Ishikawa (cell line): ENCODE measurements at regions not wholly inside any gene's neighbourhood (a gene's known extent, or its start where the extent isn't known, plus 50 kb on each side); places are given as distances from the start of the nearest gene placed in this dataset.

Experiments
- CEBPB ChIP-seq: IDR thresholded peaks from 2 replicates; pipeline ENCODE4 v1.6.1; 2012
- CREB1 ChIP-seq: IDR thresholded peaks from 2 replicates; pipeline ENCODE4 v1.6.1; 2012; ENCODE audit warnings: low read depth
- EGR1 ChIP-seq: IDR thresholded peaks from 2 replicates; pipeline ENCODE4 v1.6.1; 2012
- EP300 ChIP-seq: IDR thresholded peaks from 2 replicates; pipeline ENCODE4 v1.6.1; 2012; ENCODE audit warnings: borderline replicate concordance
- FOXM1 ChIP-seq: IDR thresholded peaks from 2 replicates; pipeline ENCODE4 v1.6.1; 2012; ENCODE audit warnings: low read depth, borderline replicate concordance
- NFIC ChIP-seq: IDR thresholded peaks from 2 replicates; pipeline ENCODE4 v1.6.1; 2012
- RAD21 ChIP-seq: IDR thresholded peaks from 2 replicates; pipeline ENCODE4 v1.6.1; 2012; ENCODE audit warnings: low read depth
- TAF1 ChIP-seq: IDR thresholded peaks from 2 replicates; pipeline ENCODE4 v1.6.1; 2012; ENCODE audit warnings: low read depth, mild to moderate bottlenecking
- TCF12 ChIP-seq: IDR thresholded peaks from 2 replicates; pipeline ENCODE4 v1.6.1; 2012; ENCODE audit warnings: low read depth
- TEAD4 ChIP-seq: IDR thresholded peaks from 2 replicates; pipeline ENCODE4 v1.6.1; 2012
- YY1 ChIP-seq: IDR thresholded peaks from 2 replicates; pipeline ENCODE4 v1.6.1; 2012; ENCODE audit warnings: low read depth
- ZBTB7A ChIP-seq: IDR thresholded peaks from 2 replicates; pipeline ENCODE4 v1.6.1; 2012; ENCODE audit warnings: low read depth
- TF ChIP-seq, protein P1 (sequence below): IDR thresholded peaks from 2 replicates; pipeline ENCODE4 v1.6.1; 2012
- TF ChIP-seq, protein P2 (sequence below): IDR thresholded peaks from 2 replicates; pipeline ENCODE4 v1.6.1; 2012
- TF ChIP-seq, protein P3 (sequence below): IDR thresholded peaks from 2 replicates; pipeline ENCODE4 v1.6.1; 2012; ENCODE audit warnings: low read depth, mild to moderate bottlenecking

DNA sequence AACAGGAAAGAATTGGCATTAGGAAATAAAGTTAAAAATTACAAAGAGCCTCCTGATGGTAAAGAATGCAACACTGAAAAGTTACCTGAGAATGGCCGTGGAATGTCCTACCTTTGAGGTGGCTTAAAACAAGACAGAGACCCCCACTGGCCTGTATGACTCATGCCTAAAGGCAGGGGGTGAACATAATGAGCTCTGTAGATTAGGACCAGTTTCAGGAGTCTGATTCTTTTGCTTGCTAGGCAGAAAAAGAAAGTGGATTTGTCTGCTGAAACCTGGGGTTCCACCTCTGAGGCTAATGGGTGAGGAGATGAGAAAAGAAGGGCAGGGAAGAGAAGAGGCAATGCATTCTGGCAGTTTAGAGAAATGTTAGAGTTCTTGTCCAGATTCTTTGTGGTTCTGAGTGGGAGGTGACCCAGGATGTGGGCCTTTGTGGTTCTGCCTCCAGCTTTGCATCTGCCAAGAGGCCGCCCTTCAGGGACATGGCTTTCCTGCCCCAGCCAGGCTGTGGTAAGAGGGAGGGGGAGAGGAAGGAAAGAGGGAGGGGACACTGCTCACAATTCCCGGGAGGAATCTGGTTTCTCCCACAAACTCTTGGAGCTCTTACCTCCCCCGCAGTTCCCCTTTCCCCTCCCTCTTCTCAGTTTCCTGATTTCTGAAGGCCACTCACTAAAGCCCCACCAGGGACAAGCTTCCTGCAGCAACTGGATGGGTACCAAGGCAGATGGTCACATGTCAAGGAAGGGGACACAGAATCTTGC is 109.6 kb downstream of the EFNB1 start:
- TF ChIP-seq FOXM1: no peak

DNA sequence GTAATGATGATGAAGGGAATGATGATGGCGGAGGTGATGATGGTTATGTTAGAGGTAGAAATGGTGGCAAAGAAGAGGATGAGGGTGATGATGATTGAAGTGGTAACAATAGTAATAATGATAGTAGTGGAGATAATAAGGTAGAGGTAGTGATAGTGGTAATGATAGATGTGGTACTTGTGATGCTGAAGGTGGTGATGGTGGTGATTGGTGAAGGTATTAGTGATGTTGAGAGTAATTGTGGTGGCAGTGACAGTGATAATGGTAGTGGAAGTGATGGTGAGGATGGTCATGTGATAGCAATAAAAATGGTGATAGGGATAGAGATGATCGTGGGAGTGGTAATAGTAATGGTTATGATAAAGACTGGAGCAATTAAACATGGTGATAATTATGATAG is 108.8 kb downstream of the EFNB1 start:
- TF ChIP-seq YY1: no peak
- TF ChIP-seq, protein P1, sequence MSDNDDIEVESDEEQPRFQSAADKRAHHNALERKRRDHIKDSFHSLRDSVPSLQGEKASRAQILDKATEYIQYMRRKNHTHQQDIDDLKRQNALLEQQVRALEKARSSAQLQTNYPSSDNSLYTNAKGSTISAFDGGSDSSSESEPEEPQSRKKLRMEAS: no peak

DNA sequence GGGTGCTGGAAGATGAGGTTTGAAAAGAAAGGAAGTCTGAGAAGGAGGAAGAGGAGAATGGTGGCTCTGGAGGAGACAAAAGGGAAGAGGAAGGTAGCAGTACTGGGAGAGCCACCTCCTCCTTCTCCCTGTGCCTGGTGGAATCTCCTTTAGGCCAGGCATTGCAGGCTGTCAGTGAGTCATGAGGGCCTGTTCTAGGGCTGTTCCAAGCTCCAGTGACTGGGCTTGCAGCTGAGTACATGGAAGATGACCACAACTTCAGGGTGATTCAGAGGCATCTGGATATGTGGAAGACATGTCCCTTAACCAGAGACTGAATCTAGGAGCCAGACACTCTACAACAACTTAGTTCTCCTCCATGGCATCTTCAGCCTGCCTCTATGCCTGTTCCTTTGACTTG is 107.8 kb downstream of the EFNB1 start:
- TF ChIP-seq, protein P1: no peak
- TF ChIP-seq YY1 (no peak), TAF1 (no peak), CREB1 (no peak), NFIC (no peak), EGR1 (no peak), TCF12 (no peak), TEAD4 (no peak), EP300 (no peak), ZBTB7A (no peak), FOXM1 (no peak), CEBPB (no peak), RAD21 (no peak)
- TF ChIP-seq, protein P2, sequence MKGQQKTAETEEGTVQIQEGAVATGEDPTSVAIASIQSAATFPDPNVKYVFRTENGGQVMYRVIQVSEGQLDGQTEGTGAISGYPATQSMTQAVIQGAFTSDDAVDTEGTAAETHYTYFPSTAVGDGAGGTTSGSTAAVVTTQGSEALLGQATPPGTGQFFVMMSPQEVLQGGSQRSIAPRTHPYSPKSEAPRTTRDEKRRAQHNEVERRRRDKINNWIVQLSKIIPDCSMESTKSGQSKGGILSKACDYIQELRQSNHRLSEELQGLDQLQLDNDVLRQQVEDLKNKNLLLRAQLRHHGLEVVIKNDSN: no peak
- TF ChIP-seq, protein P3, sequence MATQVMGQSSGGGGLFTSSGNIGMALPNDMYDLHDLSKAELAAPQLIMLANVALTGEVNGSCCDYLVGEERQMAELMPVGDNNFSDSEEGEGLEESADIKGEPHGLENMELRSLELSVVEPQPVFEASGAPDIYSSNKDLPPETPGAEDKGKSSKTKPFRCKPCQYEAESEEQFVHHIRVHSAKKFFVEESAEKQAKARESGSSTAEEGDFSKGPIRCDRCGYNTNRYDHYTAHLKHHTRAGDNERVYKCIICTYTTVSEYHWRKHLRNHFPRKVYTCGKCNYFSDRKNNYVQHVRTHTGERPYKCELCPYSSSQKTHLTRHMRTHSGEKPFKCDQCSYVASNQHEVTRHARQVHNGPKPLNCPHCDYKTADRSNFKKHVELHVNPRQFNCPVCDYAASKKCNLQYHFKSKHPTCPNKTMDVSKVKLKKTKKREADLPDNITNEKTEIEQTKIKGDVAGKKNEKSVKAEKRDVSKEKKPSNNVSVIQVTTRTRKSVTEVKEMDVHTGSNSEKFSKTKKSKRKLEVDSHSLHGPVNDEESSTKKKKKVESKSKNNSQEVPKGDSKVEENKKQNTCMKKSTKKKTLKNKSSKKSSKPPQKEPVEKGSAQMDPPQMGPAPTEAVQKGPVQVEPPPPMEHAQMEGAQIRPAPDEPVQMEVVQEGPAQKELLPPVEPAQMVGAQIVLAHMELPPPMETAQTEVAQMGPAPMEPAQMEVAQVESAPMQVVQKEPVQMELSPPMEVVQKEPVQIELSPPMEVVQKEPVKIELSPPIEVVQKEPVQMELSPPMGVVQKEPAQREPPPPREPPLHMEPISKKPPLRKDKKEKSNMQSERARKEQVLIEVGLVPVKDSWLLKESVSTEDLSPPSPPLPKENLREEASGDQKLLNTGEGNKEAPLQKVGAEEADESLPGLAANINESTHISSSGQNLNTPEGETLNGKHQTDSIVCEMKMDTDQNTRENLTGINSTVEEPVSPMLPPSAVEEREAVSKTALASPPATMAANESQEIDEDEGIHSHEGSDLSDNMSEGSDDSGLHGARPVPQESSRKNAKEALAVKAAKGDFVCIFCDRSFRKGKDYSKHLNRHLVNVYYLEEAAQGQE: no peak

DNA sequence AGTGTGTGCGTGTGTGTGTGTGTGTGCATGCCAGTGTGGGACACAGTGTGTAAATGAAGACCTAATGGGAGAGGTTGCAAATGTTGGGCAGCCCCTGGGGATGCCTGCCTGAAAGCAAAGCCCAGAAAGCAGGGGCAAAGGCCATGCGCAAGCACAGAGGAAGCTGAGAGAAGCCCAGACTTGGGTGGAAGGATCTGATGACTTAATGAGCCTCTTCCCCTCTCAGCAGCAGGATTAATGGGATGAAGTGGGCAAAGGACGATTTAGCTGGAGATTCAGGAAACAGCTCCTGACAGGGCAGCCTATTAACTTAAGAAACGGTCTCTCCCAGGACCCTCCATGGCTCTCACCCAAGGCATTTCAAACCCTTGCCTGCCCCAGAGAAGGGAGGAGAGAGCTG is 107.3 kb downstream of the EFNB1 start:
- TF ChIP-seq, protein P2: no peak
- TF ChIP-seq, protein P3: no peak
- TF ChIP-seq RAD21: no peak
- TF ChIP-seq CREB1: no peak
- TF ChIP-seq, protein P1: no peak
- no peak for TF ChIP-seq TEAD4
- TF ChIP-seq FOXM1: no peak
- no peak for TF ChIP-seq TCF12
- no peak for TF ChIP-seq YY1
- no peak for TF ChIP-seq EP300
- TF ChIP-seq TAF1: no peak
- no peak for TF ChIP-seq NFIC
- TF ChIP-seq CEBPB: no peak
- no peak for TF ChIP-seq ZBTB7A
- TF ChIP-seq EGR1: no peak

DNA sequence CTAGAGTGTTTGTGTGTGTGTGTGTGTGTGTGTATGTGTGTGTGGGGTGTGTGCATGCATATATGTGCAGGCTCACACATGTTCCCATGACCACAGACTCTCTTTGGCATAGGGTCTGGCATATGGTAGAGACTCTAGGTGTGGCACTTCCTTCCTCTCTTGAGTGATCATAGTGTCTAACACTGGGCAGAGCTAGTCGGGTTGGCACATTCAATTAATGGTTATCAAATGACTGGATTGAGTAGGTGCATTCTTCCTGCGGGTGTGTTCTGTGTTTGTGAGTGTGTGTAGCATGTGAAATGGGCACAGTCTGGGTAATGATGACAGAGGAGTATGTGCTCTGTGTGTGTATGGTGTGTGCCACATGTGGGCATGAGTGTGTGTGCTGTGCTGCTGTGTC is 106.5 kb downstream of the EFNB1 start:
- TF ChIP-seq NFIC: no peak
- no peak for TF ChIP-seq FOXM1
- no peak for TF ChIP-seq TCF12
- no peak for TF ChIP-seq EGR1
- TF ChIP-seq, protein P3: no peak
- TF ChIP-seq EP300: no peak
- no peak for TF ChIP-seq CEBPB
- TF ChIP-seq, protein P2: no peak
